SU-DHL-6 (cell line): ENCODE measurements at regions not wholly inside any gene's neighbourhood (a gene's known extent, or its start where the extent isn't known, plus 50 kb on each side); places are given as distances from the start of the nearest gene placed in this dataset.
A peak's percentile ranks its signal among the peaks of the same experiment; 100 is the strongest.

Experiments used
- H2AFZ ChIP-seq: fragments of 200-600 bp; sonication (generic); 2 replicates; pipeline ENCODE4 v1.6.1; 2014; ENCODE audit warnings: low read depth, mild to moderate bottlenecking, moderate library complexity, mixed read lengths, antibody characterized with exemption, low read length; ENCODE audit not compliant: severe bottlenecking
- H3F3A ChIP-seq: fragments of 200-600 bp; shearing (Covaris generic); 2 replicates; pipeline ENCODE4 v1.6.0; 2016; ENCODE audit warnings: antibody characterized with exemption, mild to moderate bottlenecking; ENCODE audit not compliant: insufficient read depth
- H3K27ac ChIP-seq: fragments of 200-600 bp; sonication (generic); 2 replicates; pipeline ENCODE4 v1.5.1; 2016; ENCODE audit warnings: low read depth, mild to moderate bottlenecking, low read length, moderate library complexity, mixed read lengths
- H3K27me3 ChIP-seq: fragments of 200-600 bp; sonication (generic), shearing (Covaris generic); 2 replicates; pipeline ENCODE4 v1.6.0; 2014; ENCODE audit warnings: mild to moderate bottlenecking, low read length
- H3K36me3 ChIP-seq: fragments of 200-600 bp; sonication (generic); 2 replicates; pipeline ENCODE4 v1.6.1; 2014; ENCODE audit warnings: mild to moderate bottlenecking, low read length, mixed read lengths
- H3K4me2 ChIP-seq: fragments of 300-600, 200-600 bp; shearing (Covaris generic), sonication (generic); 2 replicates; pipeline ENCODE4 v1.6.0; 2014; ENCODE audit warnings: low read length, low read depth, mild to moderate bottlenecking; ENCODE audit not compliant: poor library complexity, severe bottlenecking
- H3K4me3 ChIP-seq: fragments of 200-600 bp; sonication (generic); 2 replicates; pipeline ENCODE4 v1.5.1; 2014; ENCODE audit warnings: antibody characterized with exemption, low read length, mild to moderate bottlenecking, mixed read lengths; ENCODE audit not compliant: insufficient read depth, poor library complexity, severe bottlenecking
- H3K79me2 ChIP-seq: fragments of 200-600 bp; sonication (generic); 2 replicates; pipeline ENCODE4 v1.6.1; 2014; ENCODE audit warnings: mild to moderate bottlenecking, low read length, moderate library complexity; ENCODE audit not compliant: insufficient read depth
- H3K9ac ChIP-seq: fragments of 200-600 bp; sonication (generic); 2 replicates; pipeline ENCODE4 v1.7.0; 2014; ENCODE audit warnings: mild to moderate bottlenecking, low read length
- H3K9me2 ChIP-seq: fragments of 200-600 bp; sonication (generic); replicated peaks from 2 replicates; pipeline ENCODE4 v1.6.1; 2014; ENCODE audit warnings: low read length; ENCODE audit not compliant: insufficient read depth
- H3K9me3 ChIP-seq: fragments of 200-600 bp; sonication (generic); 2 replicates; pipeline ENCODE4 v1.6.1; 2014; ENCODE audit warnings: low read length, mixed read lengths; ENCODE audit not compliant: insufficient read depth
- H4K20me1 ChIP-seq: fragments of 200-600 bp; sonication (generic); 2 replicates; pipeline ENCODE4 v1.6.1; 2014; ENCODE audit warnings: low read depth, mild to moderate bottlenecking, antibody characterized with exemption, low read length, moderate library complexity, mixed read lengths
- EZH2phosphoT487 ChIP-seq: fragments of 200-600 bp; sonication (generic), shearing (Covaris generic); conservative IDR thresholded peaks from 2 replicates; pipeline ENCODE4 v1.6.1; 2018; ENCODE audit warnings: mild to moderate bottlenecking, antibody characterized with exemption, low read length, moderate library complexity, mixed read lengths
- TF ChIP-seq, protein P1 (sequence below): fragments of 200-600 bp; sonication (generic); IDR thresholded peaks from one replicate; pipeline ENCODE4 v1.5.1; 2017; ENCODE audit warnings: antibody characterized with exemption, mild to moderate bottlenecking, low read length, moderate library complexity; ENCODE audit not compliant: insufficient read depth, poor library complexity, severe bottlenecking

DNA sequence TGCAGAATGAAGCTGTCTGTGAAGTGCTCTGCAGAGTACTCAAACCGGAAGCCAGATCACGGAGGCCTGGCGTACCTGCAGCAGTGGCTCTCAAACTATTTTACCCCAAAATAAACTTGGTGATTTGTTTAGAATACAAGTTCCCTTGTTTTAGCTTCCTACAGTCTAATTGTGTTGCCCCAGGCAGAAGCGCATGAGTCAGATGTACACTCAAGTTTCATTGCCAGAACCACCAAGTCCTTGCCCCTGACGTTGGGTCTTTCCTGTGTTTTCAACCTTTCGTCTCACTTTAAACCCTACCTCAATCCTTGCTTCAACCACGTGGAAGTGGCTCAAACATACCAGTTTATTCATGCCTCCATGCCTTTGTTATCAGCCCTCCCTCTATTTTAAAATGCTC lies 66.2 kb upstream of the SLC7A11 start:
- H3K27me3 ChIP-seq = no peaks in the 10 kb centered on the region
- no peaks in the 10 kb centered on the region for H3K9me3 ChIP-seq
- H3K79me2 ChIP-seq = no peaks in the 10 kb centered on the region
- no peaks in the 10 kb centered on the region for H3K36me3 ChIP-seq
- no peak overlapping the region for H2AFZ ChIP-seq
- no peaks in the 10 kb centered on the region for H3K9me2 ChIP-seq
- H3F3A ChIP-seq = no peaks in the 10 kb centered on the region
- no peak overlapping the region for H3K4me3 ChIP-seq
- no peaks in the 10 kb centered on the region for H4K20me1 ChIP-seq
- no peak for TF ChIP-seq EZH2phosphoT487
- TF ChIP-seq, protein P1, sequence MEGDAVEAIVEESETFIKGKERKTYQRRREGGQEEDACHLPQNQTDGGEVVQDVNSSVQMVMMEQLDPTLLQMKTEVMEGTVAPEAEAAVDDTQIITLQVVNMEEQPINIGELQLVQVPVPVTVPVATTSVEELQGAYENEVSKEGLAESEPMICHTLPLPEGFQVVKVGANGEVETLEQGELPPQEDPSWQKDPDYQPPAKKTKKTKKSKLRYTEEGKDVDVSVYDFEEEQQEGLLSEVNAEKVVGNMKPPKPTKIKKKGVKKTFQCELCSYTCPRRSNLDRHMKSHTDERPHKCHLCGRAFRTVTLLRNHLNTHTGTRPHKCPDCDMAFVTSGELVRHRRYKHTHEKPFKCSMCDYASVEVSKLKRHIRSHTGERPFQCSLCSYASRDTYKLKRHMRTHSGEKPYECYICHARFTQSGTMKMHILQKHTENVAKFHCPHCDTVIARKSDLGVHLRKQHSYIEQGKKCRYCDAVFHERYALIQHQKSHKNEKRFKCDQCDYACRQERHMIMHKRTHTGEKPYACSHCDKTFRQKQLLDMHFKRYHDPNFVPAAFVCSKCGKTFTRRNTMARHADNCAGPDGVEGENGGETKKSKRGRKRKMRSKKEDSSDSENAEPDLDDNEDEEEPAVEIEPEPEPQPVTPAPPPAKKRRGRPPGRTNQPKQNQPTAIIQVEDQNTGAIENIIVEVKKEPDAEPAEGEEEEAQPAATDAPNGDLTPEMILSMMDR = no peak
- no peak overlapping the region for H3K27ac ChIP-seq
- H3K9ac ChIP-seq = no peak overlapping the region
- no peak overlapping the region for H3K4me2 ChIP-seq

DNA sequence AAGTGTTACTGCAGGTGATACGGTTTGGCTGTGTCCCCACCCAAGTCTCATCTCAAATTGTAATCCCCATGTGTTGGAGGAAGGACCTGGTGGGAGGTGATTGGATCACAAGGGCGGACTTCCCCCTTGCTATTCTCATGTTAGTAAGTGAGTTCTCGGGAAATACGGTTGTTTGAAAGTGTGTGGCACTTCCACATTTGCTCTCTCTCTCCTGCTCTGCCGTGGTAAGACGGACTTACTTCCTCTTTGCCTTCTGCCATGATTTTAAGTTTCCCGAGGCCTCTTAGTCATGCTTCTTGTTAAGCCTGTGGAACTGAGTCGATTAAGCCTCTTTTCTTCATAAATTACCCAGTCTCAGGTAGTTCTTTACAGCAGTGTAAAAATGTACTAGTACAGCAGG lies 65.2 kb upstream of the SLC7A11 start:
- H3K27me3 ChIP-seq = no peaks in the 10 kb centered on the region
- no peaks in the 10 kb centered on the region for H3K9me2 ChIP-seq
- peak overlapping the region; percentile 19 for H2AFZ ChIP-seq
- TF ChIP-seq EZH2phosphoT487 = no peak
- TF ChIP-seq, protein P1 = no peak
- H3K79me2 ChIP-seq = no peaks in the 10 kb centered on the region
- H4K20me1 ChIP-seq = no peaks in the 10 kb centered on the region
- no peak overlapping the region for H3K27ac ChIP-seq
- H3F3A ChIP-seq = no peaks in the 10 kb centered on the region
- H3K9ac ChIP-seq = no peak overlapping the region
- H3K4me2 ChIP-seq = no peak overlapping the region
- no peaks in the 10 kb centered on the region for H3K36me3 ChIP-seq
- no peak overlapping the region for H3K4me3 ChIP-seq
- H3K9me3 ChIP-seq = no peaks in the 10 kb centered on the region

DNA sequence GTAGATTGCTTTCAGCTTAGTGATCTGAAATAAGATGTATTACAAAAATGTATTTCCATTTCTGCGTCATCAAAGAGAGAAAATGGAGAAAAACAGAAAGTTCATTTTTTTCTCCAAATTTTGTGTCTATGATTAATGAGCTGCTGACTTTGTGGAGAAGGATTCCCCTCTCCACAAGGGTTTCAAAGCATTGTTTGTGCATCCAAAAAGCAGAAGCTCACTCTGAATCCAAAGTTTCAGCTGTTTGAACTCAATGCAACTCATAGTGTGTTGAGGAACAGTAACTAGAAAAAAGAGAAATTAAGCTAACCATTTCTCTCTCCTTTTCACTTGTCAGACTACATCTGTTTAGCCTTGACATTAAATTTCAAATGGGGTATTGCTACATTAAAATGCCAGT lies 62.9 kb upstream of the SLC7A11 start:
- H2AFZ ChIP-seq = no peak overlapping the region
- no peaks in the 10 kb centered on the region for H3K27me3 ChIP-seq
- H3K79me2 ChIP-seq = no peaks in the 10 kb centered on the region
- H3F3A ChIP-seq = no peaks in the 10 kb centered on the region
- no peaks in the 10 kb centered on the region for H3K9me3 ChIP-seq
- no peak overlapping the region for H3K27ac ChIP-seq
- H4K20me1 ChIP-seq = no peaks in the 10 kb centered on the region
- no peaks in the 10 kb centered on the region for H3K36me3 ChIP-seq
- no peak overlapping the region for H3K4me3 ChIP-seq
- no peaks in the 10 kb centered on the region for H3K9me2 ChIP-seq
- H3K4me2 ChIP-seq = no peak overlapping the region
- no peak for TF ChIP-seq EZH2phosphoT487
- TF ChIP-seq, protein P1 = no peak
- H3K9ac ChIP-seq = no peak overlapping the region

DNA sequence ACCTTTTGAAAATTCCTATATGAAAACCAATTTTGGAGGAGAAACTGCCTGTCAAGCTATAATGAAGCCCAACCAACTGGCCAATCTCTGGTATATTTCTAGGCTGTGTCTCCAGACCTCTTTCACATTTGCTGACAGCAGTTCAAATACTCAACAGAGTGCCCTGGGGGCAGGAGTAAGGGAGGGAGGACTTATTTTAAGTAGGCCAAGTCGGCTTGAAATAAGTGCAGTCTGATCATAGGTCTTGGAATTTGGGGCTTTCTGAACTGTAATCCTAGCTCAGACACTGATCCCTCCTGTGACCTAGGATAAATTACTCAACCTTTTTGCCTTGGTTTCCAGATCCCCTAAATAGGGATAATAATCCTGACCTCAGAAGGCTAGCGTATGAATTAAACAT lies 59.4 kb upstream of the SLC7A11 start:
- Histone ChIP-seq H3K9ac (no peak overlapping the region), H3K27me3 (no peaks in the 10 kb centered on the region), H3K9me2 (no peaks in the 10 kb centered on the region), H3K4me2 (no peak overlapping the region), H3K36me3 (no peaks in the 10 kb centered on the region), H3K27ac (no peak overlapping the region), H3K79me2 (no peaks in the 10 kb centered on the region), H3K4me3 (no peak overlapping the region), H3K9me3 (no peaks in the 10 kb centered on the region), H3F3A (no peaks in the 10 kb centered on the region), H4K20me1 (no peaks in the 10 kb centered on the region), H2AFZ (no peak overlapping the region)
- no peak for TF ChIP-seq EZH2phosphoT487
- TF ChIP-seq, protein P1 = no peak
